OCI-LY3 (cell line): ENCODE measurements at regions not wholly inside any gene's neighbourhood (a gene's known extent, or its start where the extent isn't known, plus 50 kb on each side); places are given as distances from the start of the nearest gene placed in this dataset.

Source experiments
- H2AFZ ChIP-seq: fragments of 200-600, 300-600 bp; shearing (Covaris generic); 2 replicates; pipeline ENCODE4 v1.6.0; 2014; ENCODE audit warnings: antibody characterized with exemption, low read depth, low read length
- H3K27ac ChIP-seq: fragments of 200-600, 300-600 bp; sonication (generic); 2 replicates; pipeline ENCODE4 v1.5.1; 2014; ENCODE audit warnings: mild to moderate bottlenecking, low read length, moderate library complexity, mixed read lengths
- H3K27me3 ChIP-seq: fragments of 200-600, 300-600 bp; sonication (generic); 2 replicates; pipeline ENCODE4 v1.6.1; 2014; ENCODE audit warnings: low read depth, low read length, mixed read lengths
- H3K36me3 ChIP-seq: fragments of 200-600, 300-600 bp; sonication (generic); replicated peaks from 2 replicates; pipeline ENCODE3; 2014; ENCODE audit warnings: low read depth, low read length, mixed read lengths
- H3K4me1 ChIP-seq: fragments of 300-600, 200-600 bp; sonication (generic); 2 replicates; pipeline ENCODE4 v1.6.1; 2014; ENCODE audit warnings: low read length, mixed read lengths
- H3K4me2 ChIP-seq: fragments of 200-600, 300-600 bp; sonication (generic); 2 replicates; pipeline ENCODE4 v1.6.1; 2014; ENCODE audit warnings: low read length, mixed read lengths
- H3K4me3 ChIP-seq: fragments of 300-600, 200-600 bp; sonication (generic); 2 replicates; pipeline ENCODE4 v1.5.1; 2014; ENCODE audit warnings: antibody characterized with exemption, mild to moderate bottlenecking, low read length, moderate library complexity
- H3K79me2 ChIP-seq: fragments of 300-600, 200-600 bp; shearing (Covaris generic); 2 replicates; pipeline ENCODE4 v1.6.1; 2014; ENCODE audit warnings: mild to moderate bottlenecking, low read length, mixed read lengths
- H3K9ac ChIP-seq: fragments of 300-600, 200-600 bp; shearing (Covaris generic); 2 replicates; pipeline ENCODE4 v1.6.0; 2014; ENCODE audit warnings: mild to moderate bottlenecking, low read length, moderate library complexity
- H3K9me3 ChIP-seq: fragments of 200-600, 300-600 bp; shearing (Covaris generic); 2 replicates; pipeline ENCODE4 v1.6.1; 2014; ENCODE audit warnings: low read length, mixed read lengths; ENCODE audit not compliant: insufficient read depth
- H4K20me1 ChIP-seq: fragments of 200-600, 300-600 bp; sonication (generic); 2 replicates; pipeline ENCODE4 v1.6.1; 2016; ENCODE audit warnings: low read length, mixed read lengths; ENCODE audit not compliant: insufficient read depth
- CTCF ChIP-seq: fragments of 200-600, 300-600 bp; sonication (generic); IDR thresholded peaks from 2 replicates; pipeline ENCODE4 v1.5.1; 2014; ENCODE audit warnings: antibody characterized with exemption, low read length, low read depth
- EZH2phosphoT487 ChIP-seq: fragments of 200-600 bp; shearing (Covaris generic); IDR thresholded peaks from 2 replicates; pipeline ENCODE4 v1.6.1; 2018; ENCODE audit warnings: antibody characterized with exemption, mixed run types, low read depth

- Histone ChIP-seq H3K27me3 (no peaks in the 10 kb centered on the region), H3K9ac (no peak overlapping the region), H3K79me2 (no peaks in the 10 kb centered on the region), H3K36me3 (no peaks in the 10 kb centered on the region), H2AFZ (no peak overlapping the region), H3K4me1 (peaks cover 12% of the 10 kb centered on the region), H3K4me3 (no peak overlapping the region), H3K4me2 (no peak overlapping the region), H3K9me3 (no peaks in the 10 kb centered on the region), H3K27ac (no peak overlapping the region), H4K20me1 (no peaks in the 10 kb centered on the region)
- no peak for TF ChIP-seq EZH2phosphoT487
- no peak for TF ChIP-seq CTCF
These were observed 134.8 kb downstream of the BASP1 start for GRCh38 chr5:17352223-17352622.

DNA sequence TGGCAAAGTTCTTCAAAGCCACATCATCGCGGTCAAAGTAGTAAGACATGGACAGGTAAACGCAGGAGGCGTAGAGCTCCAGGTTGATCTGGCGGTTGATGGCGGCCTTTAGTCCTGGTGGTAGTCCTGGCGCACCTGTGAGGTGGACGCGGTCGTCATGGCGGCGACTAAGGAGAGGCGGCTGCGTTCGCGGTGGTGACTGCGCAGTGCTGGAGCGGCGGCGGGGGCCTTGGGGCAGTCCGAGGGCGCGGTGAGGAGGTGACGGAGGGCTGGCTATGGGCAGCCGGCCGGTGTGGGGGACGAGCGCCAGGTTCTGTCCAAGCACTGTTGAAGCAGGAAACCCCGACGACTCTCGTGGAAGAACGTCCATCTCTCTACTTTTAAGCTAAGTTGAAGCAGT, 136.8 kb downstream of the BASP1 start:
- TF ChIP-seq CTCF (no peak), EZH2phosphoT487 (no peak)
- no peaks in the 10 kb centered on the region for H3K27me3 ChIP-seq
- H3K4me2 ChIP-seq = no peak overlapping the region
- H3K4me3 ChIP-seq = no peak overlapping the region
- H2AFZ ChIP-seq = no peak overlapping the region
- H4K20me1 ChIP-seq = no peaks in the 10 kb centered on the region
- no peak overlapping the region for H3K9ac ChIP-seq
- peaks cover 12% of the 10 kb centered on the region for H3K4me1 ChIP-seq
- no peak overlapping the region for H3K27ac ChIP-seq
- H3K9me3 ChIP-seq = no peaks in the 10 kb centered on the region
- no peaks in the 10 kb centered on the region for H3K79me2 ChIP-seq
- no peaks in the 10 kb centered on the region for H3K36me3 ChIP-seq

DNA sequence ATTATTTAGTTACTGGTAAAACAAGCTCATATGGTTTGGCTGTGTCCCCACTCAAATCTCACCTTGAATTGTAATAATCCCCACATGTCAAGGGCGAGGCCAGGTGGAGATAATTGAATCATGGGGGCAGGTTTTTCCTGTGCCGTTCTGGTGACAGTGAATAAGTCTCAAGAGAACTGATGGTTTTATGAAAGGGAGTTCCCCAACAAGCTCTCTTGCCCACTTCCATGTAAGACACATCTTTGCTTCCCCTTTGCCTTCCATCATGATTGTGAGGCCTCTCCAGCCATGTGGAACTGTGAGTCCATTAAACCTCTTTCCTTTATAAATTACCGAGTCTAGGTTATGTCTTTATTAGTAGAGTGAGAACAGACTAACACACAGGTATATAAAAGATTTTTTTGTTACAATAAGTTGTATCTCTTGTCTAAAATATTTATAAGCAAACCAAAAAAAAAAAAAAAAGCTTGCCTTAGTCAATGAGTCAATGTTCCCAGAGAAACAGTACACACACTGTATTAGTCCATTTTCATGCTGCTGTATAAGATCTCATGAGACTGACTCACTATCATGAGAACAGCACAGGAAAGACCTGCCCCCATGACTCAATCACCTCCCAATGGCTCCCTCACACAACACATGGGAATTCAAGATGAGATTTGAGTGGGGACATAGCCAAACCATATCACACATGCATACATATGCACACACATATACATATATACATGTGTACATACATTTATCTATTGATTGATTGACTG, 138.3 kb downstream of the BASP1 start:
- H3K9me3 ChIP-seq = no peaks in the 10 kb centered on the region
- no peaks in the 10 kb centered on the region for H3K36me3 ChIP-seq
- H3K4me1 ChIP-seq = peaks cover 12% of the 10 kb centered on the region
- H3K79me2 ChIP-seq = no peaks in the 10 kb centered on the region
- no peak overlapping the region; the same call in 1 of the 2 replicates for H3K27ac ChIP-seq
- H3K9ac ChIP-seq = no peak overlapping the region
- no peak overlapping the region for H3K4me3 ChIP-seq
- H3K4me2 ChIP-seq = no peak overlapping the region
- no peaks in the 10 kb centered on the region for H4K20me1 ChIP-seq
- no peak overlapping the region for H2AFZ ChIP-seq
- TF ChIP-seq EZH2phosphoT487 = no peak
- TF ChIP-seq CTCF = no peak
- H3K27me3 ChIP-seq = no peaks in the 10 kb centered on the region

- H4K20me1 ChIP-seq = no peaks in the 10 kb centered on the region
- H2AFZ ChIP-seq = no peak overlapping the region
- no peak overlapping the region for H3K4me2 ChIP-seq
- H3K27me3 ChIP-seq = no peaks in the 10 kb centered on the region
- peaks cover 12% of the 10 kb centered on the region for H3K4me1 ChIP-seq
- H3K4me3 ChIP-seq = no peak overlapping the region
- no peak overlapping the region; the same call in 1 of the 2 replicates for H3K27ac ChIP-seq
- no peaks in the 10 kb centered on the region for H3K9me3 ChIP-seq
- no peaks in the 10 kb centered on the region for H3K79me2 ChIP-seq
- no peak overlapping the region for H3K9ac ChIP-seq
- TF ChIP-seq CTCF (no peak), EZH2phosphoT487 (no peak)
- H3K36me3 ChIP-seq = no peaks in the 10 kb centered on the region
These were observed 139.1 kb downstream of the BASP1 start for GRCh38 chr5:17356551-17356950.
